ENCODE measurements at regions not wholly inside any gene's neighbourhood (a gene's known extent, or its start where the extent isn't known, plus 50 kb on each side); places are given as distances from the start of the nearest gene placed in this dataset.

- Histone ChIP-seq H3K36me3 (ENCODE audit: control insufficient read depth, low read length) (no peaks in the 10 kb centered on the region), H3K9me2 (replicated peaks; ENCODE audit: control insufficient read depth, low read length) (no peaks in the 10 kb centered on the region), H3K4me1 (ENCODE audit: control insufficient read depth, low read length) (no peaks in the 10 kb centered on the region), H3K9me3 (ENCODE audit: control insufficient read depth, insufficient read depth, low read length) (no peaks in the 10 kb centered on the region), H3K27ac (ENCODE audit: low read depth, low read length) (no peak overlapping the region), H3F3A (ENCODE audit: control insufficient read depth, insufficient read depth) (no peaks in the 10 kb centered on the region), H4K20me1 (ENCODE audit: control insufficient read depth, insufficient read depth, low read depth, low read length) (no peaks in the 10 kb centered on the region), H3K79me2 (ENCODE audit: control insufficient read depth, low read length) (no peaks in the 10 kb centered on the region), H3K4me2 (ENCODE audit: low read length) (no peak overlapping the region), H3K27me3 (ENCODE audit: control insufficient read depth, low read length) (peaks cover 4% of the 10 kb centered on the region; the same call in 1 of the 2 replicates), H3K4me3 (ENCODE audit: low read length) (no peak overlapping the region)
- TF ChIP-seq CTCF (IDR thresholded peaks at IDR 0.05; ENCODE audit: low read depth, low read length, poor library complexity, severe bottlenecking): no peak
- TF ChIP-seq EZH2phosphoT487 (IDR thresholded peaks at IDR 0.05; ENCODE audit: borderline replicate concordance, low read length): no peak
Observed at GRCh38 chr6:134846865-134847264, 103.0 kb downstream of the ALDH8A1 start.

GRCh38 chr6:134846031-134846430 is 103.9 kb downstream of the ALDH8A1 start:
- Histone ChIP-seq H3K9me2 (replicated peaks; ENCODE audit: control insufficient read depth, low read length) (no peaks in the 10 kb centered on the region), H3K4me1 (ENCODE audit: control insufficient read depth, low read length) (no peaks in the 10 kb centered on the region), H3K79me2 (ENCODE audit: control insufficient read depth, low read length) (no peaks in the 10 kb centered on the region), H3K36me3 (ENCODE audit: control insufficient read depth, low read length) (no peaks in the 10 kb centered on the region), H3K9me3 (ENCODE audit: control insufficient read depth, insufficient read depth, low read length) (no peaks in the 10 kb centered on the region), H3K27me3 (ENCODE audit: control insufficient read depth, low read length) (peaks cover 4% of the 10 kb centered on the region; the same call in 1 of the 2 replicates), H3K4me2 (ENCODE audit: low read length) (no peak overlapping the region), H3F3A (ENCODE audit: control insufficient read depth, insufficient read depth) (no peaks in the 10 kb centered on the region), H3K4me3 (ENCODE audit: low read length) (no peak overlapping the region), H3K27ac (ENCODE audit: low read depth, low read length) (no peak overlapping the region), H4K20me1 (ENCODE audit: control insufficient read depth, insufficient read depth, low read depth, low read length) (no peaks in the 10 kb centered on the region)
- no peak for TF ChIP-seq EZH2phosphoT487 (IDR thresholded peaks at IDR 0.05; ENCODE audit: borderline replicate concordance, low read length)
- TF ChIP-seq CTCF (IDR thresholded peaks at IDR 0.05; ENCODE audit: low read depth, low read length, poor library complexity, severe bottlenecking): no peak

- Histone ChIP-seq H3K27me3 (ENCODE audit: control insufficient read depth, low read length) (no peaks in the 10 kb centered on the region; the same call in 1 of the 2 replicates), H3K27ac (ENCODE audit: low read depth, low read length) (no peak overlapping the region), H3K4me3 (ENCODE audit: low read length) (no peak overlapping the region), H4K20me1 (ENCODE audit: control insufficient read depth, insufficient read depth, low read depth, low read length) (no peaks in the 10 kb centered on the region), H3K36me3 (ENCODE audit: control insufficient read depth, low read length) (no peaks in the 10 kb centered on the region), H3K4me2 (ENCODE audit: low read length) (no peak overlapping the region), H3K79me2 (ENCODE audit: control insufficient read depth, low read length) (no peaks in the 10 kb centered on the region), H3F3A (ENCODE audit: control insufficient read depth, insufficient read depth) (no peaks in the 10 kb centered on the region), H3K9me3 (ENCODE audit: control insufficient read depth, insufficient read depth, low read length) (no peaks in the 10 kb centered on the region), H3K4me1 (ENCODE audit: control insufficient read depth, low read length) (no peaks in the 10 kb centered on the region), H3K9me2 (replicated peaks; ENCODE audit: control insufficient read depth, low read length) (no peaks in the 10 kb centered on the region)
- TF ChIP-seq CTCF (IDR thresholded peaks at IDR 0.05; ENCODE audit: low read depth, low read length, poor library complexity, severe bottlenecking) (no peak), EZH2phosphoT487 (IDR thresholded peaks at IDR 0.05; ENCODE audit: borderline replicate concordance, low read length) (no peak)
Observed at GRCh38 chr6:134844120-134844519, 105.8 kb downstream of the ALDH8A1 start.

Data from DOHH2 (cell line).